H1 (cell line): ENCODE measurements at regions not wholly inside any gene's neighbourhood (a gene's known extent, or its start where the extent isn't known, plus 50 kb on each side); places are given as distances from the start of the nearest gene placed in this dataset.

Source experiments
- ATF3 ChIP-seq: IDR thresholded peaks from 2 replicates; pipeline ENCODE4 v1.6.1; 2011; ENCODE audit warnings: low read depth, mild to moderate bottlenecking, low read length; ENCODE audit not compliant: insufficient read depth
- CHD1 ChIP-seq: IDR thresholded peaks from 2 replicates; pipeline ENCODE4 v1.6.1; 2012; ENCODE audit warnings: low read depth, low read length, improper control_type of control experiment
- CHD2 ChIP-seq: IDR thresholded peaks from 2 replicates; pipeline ENCODE4 v1.6.1; 2012; ENCODE audit warnings: low read length, improper control_type of control experiment
- CTCF ChIP-seq, 3 experiments: IDR thresholded peaks; 1 replicate in 2 of 3; 2 replicates in 1 of 3; pipeline versions ENCODE4 v1.5.1 to v1.6.1; 2011; ENCODE audit warnings: low read length in 3 of 3, mild to moderate bottlenecking in 3 of 3, inconsistent platforms in 2 of 3, low read depth in 1 of 3, moderate library complexity in 1 of 3; ENCODE audit not compliant: insufficient read depth in 1 of 3; ENCODE audit errors: control extremely low read depth in 1 of 3
- EP300 ChIP-seq, 2 experiments: IDR thresholded peaks; 1 replicate in 1 of 2; 2 replicates in 1 of 2; pipeline ENCODE4 v1.6.1; 2011 to 2012; ENCODE audit warnings: low read depth in 2 of 2, low read length in 2 of 2, mild to moderate bottlenecking in 2 of 2, borderline replicate concordance in 1 of 2, inconsistent platforms in 1 of 2, moderate library complexity in 1 of 2
- EZH2 ChIP-seq: fragments of 200-600 bp; sonication (generic); IDR thresholded peaks from 2 replicates; pipeline ENCODE4 v1.7.1; 2012; ENCODE audit warnings: low read depth, mild to moderate bottlenecking, moderate library complexity, low read length, inconsistent platforms; ENCODE audit not compliant: severe bottlenecking
- JUN ChIP-seq: IDR thresholded peaks from 2 replicates; pipeline ENCODE4 v1.6.1; 2011; ENCODE audit warnings: low read depth, mild to moderate bottlenecking, improper control_type of control experiment, low read length
- POLR2AphosphoS5 ChIP-seq: IDR thresholded peaks from 2 replicates; pipeline ENCODE4 v1.6.1; 2011; ENCODE audit warnings: low read depth, low read length
- RFX5 ChIP-seq: IDR thresholded peaks from 2 replicates; pipeline ENCODE4 v1.6.1; 2011; ENCODE audit warnings: low read depth, low read length, improper control_type of control experiment, borderline replicate concordance

- TF ChIP-seq EZH2 (no peak), CTCF (IDR thresholded peaks at IDR 0.05; ENCODE audit: control extremely low read depth in 1 of 3, insufficient read depth in 1 of 3, low read depth in 1 of 3, low read length in 3 of 3) (no peak), CHD1 (no peak), POLR2AphosphoS5 (no peak), RFX5 (no peak), ATF3 (no peak), CHD2 (no peak), JUN (no peak), EP300 (IDR thresholded peaks at IDR 0.05; ENCODE audit: borderline replicate concordance in 1 of 2, low read depth in 2 of 2, low read length in 2 of 2) (no peak)
Observed at GRCh38 chr6:4677011-4677750, 99.0 kb upstream of the CDYL start.
